DMS153 treated with DMSO at 0.1 percent for 48 hours (cell line): ENCODE measurements at regions not wholly inside any gene's neighbourhood (a gene's known extent, or its start where the extent isn't known, plus 50 kb on each side); places are given as distances from the start of the nearest gene placed in this dataset.
A peak's percentile ranks its signal among the peaks of the same experiment; 100 is the strongest.

Experiments
- DNase-seq: peaks from one replicate; lab custom pipeline; 2025; ENCODE audit not compliant: unreplicated experiment; lab: John Stamatoyannopoulos, UW

DNA sequence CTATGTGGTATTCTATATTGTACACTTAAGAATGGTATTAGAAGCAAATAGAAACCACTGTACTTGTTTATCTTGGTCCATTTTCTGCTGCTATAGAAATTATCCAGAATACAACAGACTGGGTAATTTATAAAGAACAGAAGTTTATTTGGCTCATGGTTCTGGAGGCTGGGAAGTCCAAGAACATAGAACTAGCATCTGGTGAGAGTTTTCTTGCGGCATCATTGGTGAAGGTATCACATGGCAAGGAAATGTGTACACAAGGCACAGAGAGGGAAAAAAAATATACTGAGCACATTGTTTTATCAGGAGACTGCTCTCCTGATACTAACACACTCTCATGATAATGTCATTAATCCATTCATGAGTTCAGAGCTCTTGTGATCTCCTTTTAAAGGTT is 130.3 kb upstream of the STXBP6 start:
- DNase-seq = no peak

DNA sequence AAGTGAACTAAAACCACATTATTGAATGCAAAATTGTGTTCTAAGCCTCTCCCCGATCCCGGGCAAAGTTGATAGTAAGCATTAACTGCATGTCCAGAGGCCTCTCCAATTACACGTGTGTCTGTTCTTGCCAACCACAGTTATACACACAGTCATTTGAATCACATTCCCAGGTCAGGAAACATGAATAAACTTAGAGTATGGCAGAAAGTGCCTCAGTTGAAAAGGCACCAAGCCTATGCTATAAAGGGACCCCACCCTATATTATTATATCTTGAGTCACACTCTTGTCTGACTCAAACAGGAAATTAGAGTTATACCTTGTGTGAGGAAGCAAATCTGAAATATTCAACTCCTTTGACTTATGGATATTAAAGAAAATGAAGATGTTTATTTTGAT is 128.3 kb upstream of the STXBP6 start:
- DNase-seq = no peak

DNA sequence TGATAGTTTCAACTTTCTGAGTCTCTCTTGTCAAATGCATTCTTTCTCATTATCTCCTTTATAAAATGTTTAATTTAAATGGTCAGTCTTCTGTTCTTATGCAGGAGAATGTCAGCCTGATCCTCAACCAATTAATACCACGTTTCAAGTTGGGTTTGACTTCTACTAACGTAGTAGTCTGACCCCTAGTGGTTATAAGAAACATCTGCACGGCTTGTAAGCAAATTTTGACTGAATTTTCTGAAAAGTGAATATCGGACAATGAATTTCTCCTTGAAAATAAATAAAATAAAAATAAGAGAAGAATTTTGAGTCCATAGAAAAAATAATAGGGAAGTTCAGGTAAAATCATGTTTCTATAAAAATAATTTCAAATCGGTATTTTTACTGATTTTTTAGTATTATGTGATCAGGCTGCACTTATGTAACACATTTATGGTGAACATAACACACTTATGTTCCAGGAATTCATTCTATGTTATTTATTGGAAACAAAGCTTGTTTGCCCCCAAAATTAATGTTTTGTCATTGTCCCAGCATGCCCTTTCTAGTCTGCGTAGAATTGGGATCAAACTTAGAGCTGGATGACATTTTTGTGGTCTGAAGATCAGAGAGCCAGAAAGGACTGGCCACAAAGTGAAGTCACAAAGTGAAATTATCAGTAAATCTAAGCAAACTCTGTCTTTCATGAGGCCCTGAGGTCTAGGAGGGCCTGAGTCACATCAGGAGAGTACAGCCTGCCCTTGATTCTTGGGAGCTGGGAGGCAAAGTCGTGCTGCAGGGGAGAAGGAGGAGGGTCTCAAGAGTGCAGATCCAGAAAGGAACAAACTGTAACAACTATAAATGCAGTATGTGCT is 101.2 kb upstream of the STXBP6 start:
- peak; percentile 73 for DNase-seq

DNA sequence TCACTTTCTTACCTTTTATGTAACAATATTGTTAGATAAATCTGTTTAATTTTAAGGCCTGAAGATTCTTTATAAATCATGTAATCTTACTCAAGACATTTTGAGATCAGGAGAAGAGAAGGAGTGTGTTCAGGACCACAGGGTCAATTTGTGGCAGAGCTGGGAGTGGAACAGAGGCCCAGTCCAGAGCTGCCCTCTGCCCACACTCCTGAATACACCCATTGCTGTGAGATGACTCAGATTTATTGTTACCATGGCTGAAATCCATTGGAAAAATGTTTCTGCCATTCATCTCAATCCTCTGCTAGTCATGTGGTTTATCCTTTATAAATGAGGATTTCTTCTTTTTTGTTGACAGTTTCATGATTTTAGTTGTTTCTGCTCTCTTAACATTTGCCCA is 100.5 kb upstream of the STXBP6 start:
- no peak for DNase-seq

DNA sequence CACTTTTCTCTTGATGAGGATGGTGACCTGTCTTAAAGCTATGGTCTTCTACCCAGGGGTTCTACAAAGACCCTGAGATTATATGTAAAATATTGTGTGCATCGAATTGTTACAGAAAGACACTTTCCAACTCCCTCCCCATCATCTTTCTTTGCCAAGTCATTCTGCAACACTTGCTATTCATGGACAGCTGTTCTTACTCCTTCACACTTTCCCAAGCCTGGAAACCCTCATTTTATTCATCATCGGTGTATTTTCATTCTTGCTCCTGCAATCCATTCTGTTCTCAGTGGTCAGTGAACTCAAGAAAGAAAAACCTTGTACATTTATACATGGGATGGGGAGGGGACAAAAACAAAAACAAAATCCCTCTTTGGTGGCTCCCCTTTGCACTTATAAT is 90.5 kb upstream of the STXBP6 start:
- DNase-seq = no peak

DNA sequence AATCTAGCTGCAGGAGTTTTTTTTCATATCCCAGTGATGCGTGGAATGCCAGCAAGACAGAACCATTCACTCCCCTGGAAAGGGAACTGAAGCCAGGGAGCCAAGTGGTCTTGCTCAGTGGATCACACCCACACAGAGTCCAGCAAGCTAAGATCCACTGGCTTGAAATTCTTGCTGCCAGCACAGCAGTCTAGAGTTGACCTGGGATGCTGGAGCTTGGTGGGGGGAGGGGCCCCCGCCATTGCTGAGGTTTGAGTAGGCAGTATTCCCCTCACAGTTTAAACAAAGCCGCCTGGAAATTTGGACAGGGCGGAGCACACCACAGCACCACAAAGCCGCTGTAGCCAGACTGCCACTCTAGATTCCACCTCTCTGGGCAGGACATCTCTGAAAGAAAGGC is 86.9 kb upstream of the STXBP6 start:
- DNase-seq = no peak

DNA sequence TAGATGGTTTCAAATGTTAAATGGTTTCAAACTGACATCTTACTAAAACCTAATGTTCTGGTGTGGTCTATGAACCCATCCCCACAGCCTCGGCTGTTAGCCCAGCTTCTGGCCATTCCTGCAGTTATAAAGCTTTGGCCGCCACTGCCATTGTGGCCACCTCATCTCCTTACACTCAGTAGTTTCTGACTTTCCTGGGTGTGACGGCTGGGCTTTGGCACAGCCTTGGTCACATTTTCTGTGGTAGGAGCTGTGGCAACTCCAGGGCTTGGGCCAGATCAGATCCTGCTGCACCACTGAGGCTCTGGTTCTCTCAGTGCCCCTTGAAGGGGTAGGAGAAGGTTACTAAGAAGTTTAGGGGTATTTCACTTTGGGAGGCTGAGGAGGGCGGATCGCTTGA is 84.2 kb upstream of the STXBP6 start:
- no peak for DNase-seq

DNA sequence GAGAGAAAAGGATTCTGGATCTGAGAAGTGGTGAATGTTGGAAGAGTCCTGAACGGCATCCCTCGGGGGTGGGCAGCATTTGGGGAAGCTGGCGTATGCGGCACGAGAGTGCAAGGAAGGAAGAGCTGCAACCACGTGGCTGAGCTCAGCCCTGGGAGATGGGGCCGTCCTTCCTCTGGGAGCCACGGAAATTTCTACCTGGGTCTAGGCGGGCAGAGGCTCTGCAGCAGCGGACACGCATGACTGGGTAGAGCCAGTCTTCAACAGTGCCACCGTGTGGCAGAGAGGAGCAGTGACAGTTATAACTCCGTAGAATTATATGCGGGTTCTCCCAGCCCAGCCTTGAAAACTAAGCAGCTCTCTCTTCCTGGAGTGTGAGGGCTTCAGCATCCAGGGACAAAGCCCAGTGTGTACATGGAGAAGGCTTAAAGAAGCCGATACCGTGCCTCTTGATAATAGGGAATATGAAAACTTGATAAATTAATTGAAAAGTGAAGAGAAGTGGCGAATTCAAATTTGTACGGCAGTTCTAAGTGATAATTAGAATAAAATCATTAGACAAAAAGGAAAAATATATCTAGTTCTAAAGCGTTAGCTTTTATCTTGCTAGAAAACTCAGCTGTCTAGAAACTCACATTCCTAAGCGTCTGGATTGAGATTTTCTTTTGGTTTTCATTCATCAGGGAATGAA is 82.9 kb upstream of the STXBP6 start:
- DNase-seq = peak; percentile 84

DNA sequence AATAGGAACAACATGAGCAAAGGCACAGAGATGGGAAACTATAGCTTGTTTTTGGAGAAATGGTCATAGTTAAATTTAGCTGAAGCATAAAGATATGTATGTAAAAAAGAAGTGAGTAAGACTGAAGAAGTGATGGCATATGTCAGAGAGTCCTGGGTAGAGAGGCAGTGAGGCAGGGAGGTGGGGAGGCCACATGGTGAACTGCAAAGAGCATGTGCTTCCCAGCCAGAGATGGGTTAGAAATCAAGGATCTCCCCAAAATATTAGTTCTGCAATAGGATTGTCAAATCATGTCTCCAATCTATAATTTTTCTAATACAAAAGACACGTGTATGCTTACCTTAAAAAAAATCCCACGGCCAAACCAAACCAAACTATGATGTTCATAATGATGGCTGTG is 82.1 kb upstream of the STXBP6 start:
- DNase-seq = no peak

DNA sequence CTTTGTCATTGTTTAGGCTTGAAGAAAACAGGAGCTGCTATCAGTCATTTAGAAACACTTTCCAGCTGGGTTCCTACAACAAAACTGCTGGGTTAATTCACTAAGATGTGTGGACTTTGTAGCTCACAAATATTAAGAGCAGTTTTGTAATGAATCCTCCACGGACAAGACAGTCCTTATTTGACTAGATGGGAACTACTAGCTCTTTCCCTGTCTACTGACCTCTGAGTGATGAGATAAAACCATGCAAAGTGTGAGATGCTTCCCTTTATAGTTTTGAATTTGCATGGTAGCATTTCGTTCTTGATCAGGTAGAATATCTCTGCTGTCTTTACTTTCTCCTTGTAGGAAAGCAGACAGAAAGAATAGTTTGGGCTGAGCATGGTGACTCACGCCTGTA is 72.9 kb upstream of the STXBP6 start:
- no peak for DNase-seq

DNA sequence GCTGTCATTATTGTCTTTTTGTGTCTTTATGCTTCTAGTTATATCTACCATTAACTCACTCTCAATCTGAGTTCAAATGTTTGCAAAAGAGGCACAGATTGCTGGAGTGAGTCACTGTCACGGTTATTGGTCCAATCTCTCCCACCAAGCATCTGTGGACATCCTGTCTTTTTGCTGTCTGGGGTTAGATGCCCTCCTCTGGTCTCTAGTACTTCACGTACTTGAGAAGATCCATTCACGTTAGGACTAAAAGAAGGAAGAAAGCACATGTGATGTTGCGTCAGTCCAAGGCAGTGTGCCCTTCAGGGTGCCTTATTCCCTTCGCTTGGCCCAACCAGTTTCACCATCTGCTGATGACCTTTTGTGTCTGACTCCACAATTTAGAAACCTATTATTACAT is 72.3 kb upstream of the STXBP6 start:
- DNase-seq = no peak

DNA sequence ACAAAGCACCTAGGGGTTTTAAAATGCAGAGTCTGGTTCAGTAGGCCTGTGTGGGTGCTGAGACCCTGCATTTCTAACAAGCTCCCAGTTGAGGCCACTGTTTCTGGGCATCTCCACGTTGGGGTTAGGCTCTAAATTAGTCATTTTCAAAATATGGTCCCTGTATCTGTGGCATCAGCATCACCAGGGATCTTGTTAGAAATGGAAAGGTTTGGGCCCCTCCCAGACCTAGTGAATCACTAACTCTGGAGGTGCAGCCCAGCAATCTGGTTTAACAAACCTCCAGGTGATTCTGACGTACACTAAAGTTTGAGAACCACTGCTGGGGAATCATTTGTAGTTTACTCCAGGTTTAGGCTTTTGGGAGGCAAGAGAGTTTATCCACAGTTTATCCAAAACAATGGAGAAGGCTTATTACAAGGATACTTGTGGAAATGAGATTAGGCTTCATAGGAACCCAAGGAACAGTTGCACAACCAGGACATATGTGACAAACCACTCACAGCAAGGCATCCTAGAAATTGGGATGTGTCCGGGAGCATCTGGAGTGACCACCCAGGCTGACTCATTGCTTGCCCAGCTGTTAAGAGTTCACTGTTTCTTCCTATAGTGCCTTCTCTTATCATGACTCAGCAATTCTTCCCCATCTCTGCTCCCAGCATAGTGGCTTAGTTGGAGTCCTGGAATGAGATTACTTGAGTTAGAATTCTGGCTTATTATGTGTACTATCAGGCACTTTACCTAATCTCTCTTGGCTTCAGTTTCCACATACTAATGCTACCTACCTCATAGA is 71.6 kb upstream of the STXBP6 start:
- no peak for DNase-seq

DNA sequence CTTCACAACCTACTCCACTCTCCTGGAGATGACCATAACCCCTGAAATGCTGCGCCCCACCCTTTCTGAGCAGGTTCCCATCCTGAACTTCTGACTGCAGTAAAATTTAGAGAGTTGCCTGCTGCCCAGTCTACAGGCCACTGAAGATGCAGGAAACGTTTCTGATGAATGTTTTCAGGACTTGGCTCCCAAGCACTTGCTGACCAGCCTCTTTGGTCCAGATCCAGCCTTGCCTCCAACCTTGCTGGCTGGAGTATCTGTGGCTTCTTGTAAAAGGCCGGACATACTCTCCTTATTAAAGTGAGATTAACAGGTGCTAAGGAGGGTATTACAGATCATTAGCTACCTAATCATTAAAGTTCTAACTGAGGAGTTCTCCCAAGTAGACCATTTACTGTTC is 70.3 kb upstream of the STXBP6 start:
- no peak for DNase-seq

DNA sequence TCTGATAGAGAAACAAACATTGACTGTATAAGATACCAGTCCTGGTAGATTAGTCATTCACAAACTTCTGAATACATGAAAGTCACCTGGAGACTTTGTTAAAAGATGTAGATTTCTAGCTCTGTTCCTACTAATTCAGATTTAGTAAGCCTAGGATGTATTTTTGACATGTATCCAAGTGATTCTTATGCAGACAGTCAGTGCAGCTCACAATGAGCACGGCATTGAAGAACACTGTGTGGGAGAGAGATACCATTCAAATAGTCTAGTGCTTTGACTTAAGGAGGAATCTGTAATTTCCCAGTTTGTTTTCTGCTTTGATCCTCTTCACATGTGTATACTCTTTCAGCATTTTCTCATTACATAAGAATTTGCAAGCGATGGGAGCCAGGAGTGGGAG is 68.7 kb upstream of the STXBP6 start:
- DNase-seq = no peak

DNA sequence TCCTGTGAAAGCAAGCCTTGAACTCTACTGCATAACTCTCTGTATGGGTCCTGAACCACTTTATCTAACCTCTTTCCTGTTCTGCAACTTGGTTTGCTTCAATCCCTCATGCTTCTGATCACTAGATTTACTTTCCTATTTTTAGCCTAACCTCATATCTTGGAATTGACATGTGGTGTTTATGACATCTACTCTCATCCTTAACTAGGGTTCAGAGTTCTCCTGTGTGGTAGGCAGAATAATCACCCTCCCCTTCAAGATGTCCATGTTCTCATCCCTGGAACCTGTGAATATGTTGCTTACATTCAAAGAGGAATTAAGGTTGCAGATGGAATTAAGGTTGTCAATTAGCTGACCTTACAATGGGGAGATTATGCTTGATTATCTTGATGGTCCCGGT is 67.4 kb upstream of the STXBP6 start:
- no peak for DNase-seq

DNA sequence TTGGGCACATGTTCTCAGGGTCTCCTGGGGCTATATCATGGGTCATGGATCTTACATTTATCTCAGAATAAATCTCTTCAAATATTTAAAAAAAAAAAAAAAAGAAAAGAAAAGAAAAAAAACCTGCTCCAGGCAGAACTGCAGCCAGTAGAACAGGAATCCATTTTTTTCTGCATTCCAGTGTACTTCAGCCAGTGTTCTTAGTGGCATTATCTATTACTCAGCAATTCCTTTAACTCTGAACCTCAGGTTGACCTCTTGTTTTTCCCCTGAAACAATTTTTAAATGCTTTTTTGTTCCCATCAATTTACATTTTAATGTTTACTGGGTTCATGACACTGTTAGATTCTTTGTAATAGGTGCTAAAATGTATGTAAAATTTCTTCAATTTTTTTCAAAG is 66.7 kb upstream of the STXBP6 start:
- no peak for DNase-seq

DNA sequence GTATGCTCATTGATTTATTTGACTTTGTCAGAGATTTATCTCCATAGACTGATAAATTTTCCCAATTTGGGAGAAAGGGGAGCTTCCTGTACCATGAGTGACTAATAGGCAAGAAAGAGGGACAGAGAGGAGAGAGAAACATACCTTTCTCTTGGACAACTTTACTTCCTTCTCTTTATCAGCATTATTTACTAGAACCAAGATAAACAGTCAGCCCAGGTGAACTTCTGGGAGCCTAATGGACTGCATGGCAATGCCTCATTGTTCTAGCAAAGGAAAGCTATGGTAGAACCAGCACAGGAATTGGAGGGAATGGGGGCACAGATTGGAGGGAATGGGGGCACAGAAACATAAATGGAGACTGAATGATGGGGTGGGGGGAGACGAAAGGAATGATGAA is 63.4 kb upstream of the STXBP6 start:
- no peak for DNase-seq

DNA sequence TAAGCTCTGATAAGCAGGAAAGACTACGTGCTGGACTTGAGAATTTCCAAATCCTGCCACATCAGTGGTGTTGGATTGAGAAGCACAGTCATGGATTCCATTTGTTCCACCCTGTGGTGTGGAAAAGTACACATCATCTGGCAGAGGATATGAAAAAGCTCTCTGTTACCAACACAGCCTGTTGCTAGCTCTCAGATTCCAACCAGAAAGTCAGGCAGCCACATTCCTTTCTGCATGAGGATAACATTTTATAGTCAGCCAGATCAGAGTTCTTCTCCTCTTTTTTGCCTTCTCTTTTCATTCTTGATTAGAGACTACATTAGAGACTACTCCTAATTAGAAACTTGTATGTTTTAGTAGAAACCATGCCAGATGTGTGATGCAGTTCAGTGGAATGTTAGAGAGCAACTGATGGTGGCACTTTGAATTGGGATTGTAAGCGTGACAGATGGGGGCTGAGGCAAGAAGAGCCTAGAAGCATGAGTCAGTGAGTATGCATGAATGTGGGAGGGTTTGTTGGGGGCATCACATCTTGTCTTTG is 61.2 kb upstream of the STXBP6 start:
- no peak for DNase-seq

DNA sequence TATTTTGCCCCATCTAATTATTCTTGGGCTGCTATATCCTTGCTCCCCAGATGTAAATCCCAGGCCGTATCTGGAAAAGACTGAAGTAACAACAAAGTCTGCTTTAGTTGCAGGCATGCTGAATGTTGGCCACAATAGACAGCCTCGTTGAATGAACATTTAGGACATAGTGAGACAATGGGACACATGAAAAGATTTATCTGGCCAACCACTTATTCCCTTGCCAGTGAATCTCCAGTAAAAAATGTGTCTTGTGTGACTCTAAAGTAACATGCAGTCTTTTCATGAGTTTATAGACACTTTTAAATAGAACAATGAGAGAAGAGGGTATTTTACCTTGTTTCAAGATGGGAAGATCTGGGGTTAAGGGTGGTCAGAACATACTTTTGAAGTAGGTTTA is 60.2 kb upstream of the STXBP6 start:
- DNase-seq = no peak

DNA sequence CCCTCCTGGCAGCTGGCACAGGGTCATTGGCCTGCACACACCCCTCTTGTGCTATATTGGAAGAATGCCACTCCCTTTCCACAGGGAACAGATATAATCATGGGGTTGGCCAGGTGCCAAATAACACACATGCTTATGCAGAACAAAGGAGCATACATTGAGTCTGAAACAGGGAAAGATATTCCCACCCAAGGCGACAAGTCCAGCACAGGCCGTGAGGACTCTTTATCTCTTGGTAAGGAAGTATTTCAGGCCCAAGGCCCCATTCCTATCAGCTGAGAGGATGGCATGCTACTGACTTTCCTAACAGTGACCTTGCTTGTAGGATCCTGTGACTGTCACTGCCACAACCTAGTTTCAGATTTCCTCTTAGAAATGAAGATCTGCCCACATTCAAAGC is 59.0 kb upstream of the STXBP6 start:
- peak; percentile 31 for DNase-seq

DNA sequence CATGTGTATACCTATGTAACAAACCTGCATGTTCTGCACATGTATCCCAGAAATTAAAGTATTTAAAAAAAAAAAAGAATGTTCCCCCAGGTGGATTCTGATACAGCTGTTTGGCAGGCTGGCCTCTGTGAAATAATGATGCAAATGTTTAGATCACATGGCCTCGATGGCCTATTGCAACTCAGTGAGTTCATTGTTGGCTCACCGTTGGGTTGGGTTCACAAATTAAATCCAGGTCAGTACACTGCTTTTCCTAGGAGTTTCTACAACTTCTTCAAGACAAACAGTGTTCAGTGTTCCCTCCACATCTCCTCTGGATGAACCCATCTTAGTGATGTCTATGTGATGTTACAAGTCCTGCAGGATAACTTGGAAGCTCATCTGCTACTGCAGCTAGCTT is 58.3 kb upstream of the STXBP6 start:
- no peak for DNase-seq

DNA sequence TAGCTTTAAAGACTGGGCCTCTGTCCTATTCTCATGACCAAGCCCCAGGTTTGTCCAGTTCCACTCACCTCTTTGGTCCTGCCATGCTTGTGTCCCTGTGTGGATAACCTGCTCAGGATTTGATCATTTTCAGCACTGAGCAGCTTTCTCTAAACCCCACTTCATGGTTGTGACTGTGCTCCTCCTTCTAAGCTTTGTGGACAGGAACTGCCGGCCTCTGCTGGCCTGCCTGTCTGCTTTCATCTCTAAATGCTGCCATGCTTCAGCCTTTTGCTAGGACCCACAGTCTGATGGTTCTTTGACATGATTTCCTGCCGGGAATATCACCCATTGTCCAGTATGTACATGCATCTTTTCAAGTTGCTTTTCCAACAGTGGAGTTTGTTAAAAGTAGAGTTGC is 53.9 kb upstream of the STXBP6 start:
- DNase-seq = no peak
